ENCODE measurements at regions not wholly inside any gene's neighbourhood (a gene's known extent, or its start where the extent isn't known, plus 50 kb on each side); places are given as distances from the start of the nearest gene placed in this dataset.

GRCh38 chr2:145592361-145592760 lies 1072.4 kb upstream of the ZEB2 start:
- TF ChIP-seq REST (IDR thresholded peaks at IDR 0.05; ENCODE audit: insufficient replicate concordance, low read depth) (no peak), CTCF (IDR thresholded peaks at IDR 0.05; ENCODE audit: insufficient read depth, low read length) (no peak), POLR2AphosphoS5 (IDR thresholded peaks at IDR 0.05; ENCODE audit: low read depth) (no peak), SPI1 (IDR thresholded peaks at IDR 0.05; ENCODE audit: borderline replicate concordance, low read depth) (no peak), GABPA (IDR thresholded peaks at IDR 0.05; ENCODE audit: low read depth) (no peak)

All from HL-60 (cell line).